ENCODE measurements at regions not wholly inside any gene's neighbourhood (a gene's known extent, or its start where the extent isn't known, plus 50 kb on each side); places are given as distances from the start of the nearest gene placed in this dataset.
"Not testable (repeated sequence)": the region's sequence is repeated elsewhere in the genome, so short reads cannot be mapped to it uniquely, and the experiment has no call there.

GRCh38 chr3:102032491-102033383 is 183.4 kb downstream of the NFKBIZ start:
- ATAC-seq, result no peak
- DNase-seq (ENCODE audit: low spot score), result no peak

- ATAC-seq, result no peak
Measured at GRCh38 chr3:102034639-102035451, 185.5 kb downstream of the NFKBIZ start.

GRCh38 chr3:102036017-102036416 is 186.7 kb downstream of the NFKBIZ start:
- no peak for ATAC-seq
- DNase-seq (ENCODE audit: low spot score), result no peak

More at GRCh38 chr3:102034639-102035451, 185.5 kb downstream of the NFKBIZ start:
- no peak for DNase-seq (ENCODE audit: low spot score)

- ATAC-seq (no peak), DNase-seq (ENCODE audit: low spot score) (no peak)
Measured at GRCh38 chr3:102036472-102036871, 187.2 kb downstream of the NFKBIZ start.

GRCh38 chr3:102037209-102037608 is 187.9 kb downstream of the NFKBIZ start:
- DNase-seq (ENCODE audit: low spot score) (no peak), ATAC-seq (no peak)

- DNase-seq (ENCODE audit: low spot score) (no peak), ATAC-seq (no peak)
Measured at GRCh38 chr3:102037791-102038190, 188.5 kb downstream of the NFKBIZ start.

GRCh38 chr3:102038477-102039142 is 189.3 kb downstream of the NFKBIZ start:
- ATAC-seq (no peak), DNase-seq (ENCODE audit: low spot score) (no peak)

GRCh38 chr3:102040144-102040543 is 190.8 kb downstream of the NFKBIZ start:
- DNase-seq (ENCODE audit: low spot score); ATAC-seq: not testable (repeated sequence)

- ATAC-seq, result no peak
- no peak for DNase-seq (ENCODE audit: low spot score)
Measured at GRCh38 chr3:102053375-102053989, 204.2 kb downstream of the NFKBIZ start.

- DNase-seq (ENCODE audit: low spot score), result no peak
- no peak for ATAC-seq
Measured at GRCh38 chr3:102054543-102055080, 205.3 kb downstream of the NFKBIZ start.

- ATAC-seq (no peak), DNase-seq (ENCODE audit: low spot score) (no peak)
Measured at GRCh38 chr3:102057781-102058421, 208.6 kb downstream of the NFKBIZ start.

GRCh38 chr3:102059145-102059943 is 210.0 kb downstream of the NFKBIZ start:
- DNase-seq (ENCODE audit: low spot score), result no peak
- ATAC-seq, result no peak

GRCh38 chr3:102060814-102061213 is 211.5 kb downstream of the NFKBIZ start:
- DNase-seq (ENCODE audit: low spot score) (no peak), ATAC-seq (no peak)

- ATAC-seq, result no peak
- no peak for DNase-seq (ENCODE audit: low spot score)
Measured at GRCh38 chr3:102063572-102063971, 214.3 kb downstream of the NFKBIZ start.

- no peak for DNase-seq (ENCODE audit: low spot score)
- no peak for ATAC-seq
Measured at GRCh38 chr3:102066470-102066869, 217.2 kb downstream of the NFKBIZ start.

GRCh38 chr3:102068327-102068726 is 219.0 kb downstream of the NFKBIZ start:
- ATAC-seq, result no peak
- DNase-seq (ENCODE audit: low spot score), result no peak

- ATAC-seq, result no peak
- no peak for DNase-seq (ENCODE audit: low spot score)
Measured at GRCh38 chr3:102068736-102069135, 219.4 kb downstream of the NFKBIZ start.

GRCh38 chr3:102069211-102069662 is 219.9 kb downstream of the NFKBIZ start:
- DNase-seq (ENCODE audit: low spot score) (no peak), ATAC-seq (no peak)

- DNase-seq (ENCODE audit: low spot score) (no peak), ATAC-seq (no peak)
Measured at GRCh38 chr3:102074946-102075345, 225.6 kb downstream of the NFKBIZ start.
